ENCODE measurements at regions not wholly inside any gene's neighbourhood (a gene's known extent, or its start where the extent isn't known, plus 50 kb on each side); places are given as distances from the start of the nearest gene placed in this dataset.

GRCh38 chr2:204386668-204387067 is 158.6 kb upstream of the PARD3B start:
- Histone ChIP-seq H3K4me1 (ENCODE audit: control insufficient read depth, low read length) (no peaks in the 10 kb centered on the region), H3F3A (ENCODE audit: control insufficient read depth, insufficient read depth) (no peaks in the 10 kb centered on the region), H3K36me3 (ENCODE audit: control insufficient read depth, low read length) (no peaks in the 10 kb centered on the region), H3K9me2 (replicated peaks; ENCODE audit: control insufficient read depth, low read length) (no peaks in the 10 kb centered on the region), H3K9me3 (ENCODE audit: control insufficient read depth, insufficient read depth, low read length) (no peaks in the 10 kb centered on the region), H3K4me2 (ENCODE audit: low read length) (no peak overlapping the region), H3K79me2 (ENCODE audit: control insufficient read depth, low read length) (no peaks in the 10 kb centered on the region), H3K4me3 (ENCODE audit: low read length) (no peak overlapping the region), H4K20me1 (ENCODE audit: control insufficient read depth, insufficient read depth, low read depth, low read length) (no peaks in the 10 kb centered on the region), H3K27ac (ENCODE audit: low read depth, low read length) (no peak overlapping the region), H3K27me3 (ENCODE audit: control insufficient read depth, low read length) (no peaks in the 10 kb centered on the region)
- TF ChIP-seq EZH2phosphoT487 (IDR thresholded peaks at IDR 0.05; ENCODE audit: borderline replicate concordance, low read length) (no peak), CTCF (IDR thresholded peaks at IDR 0.05; ENCODE audit: low read depth, low read length, poor library complexity, severe bottlenecking) (no peak)

- Histone ChIP-seq H3K36me3 (ENCODE audit: control insufficient read depth, low read length) (no peaks in the 10 kb centered on the region), H3K79me2 (ENCODE audit: control insufficient read depth, low read length) (no peaks in the 10 kb centered on the region), H3K4me2 (ENCODE audit: low read length) (no peak overlapping the region), H3K4me1 (ENCODE audit: control insufficient read depth, low read length) (no peaks in the 10 kb centered on the region), H3K27ac (ENCODE audit: low read depth, low read length) (no peak overlapping the region), H3K4me3 (ENCODE audit: low read length) (no peak overlapping the region), H4K20me1 (ENCODE audit: control insufficient read depth, insufficient read depth, low read depth, low read length) (no peaks in the 10 kb centered on the region), H3K27me3 (ENCODE audit: control insufficient read depth, low read length) (no peaks in the 10 kb centered on the region), H3K9me3 (ENCODE audit: control insufficient read depth, insufficient read depth, low read length) (no peaks in the 10 kb centered on the region), H3K9me2 (replicated peaks; ENCODE audit: control insufficient read depth, low read length) (no peaks in the 10 kb centered on the region), H3F3A (ENCODE audit: control insufficient read depth, insufficient read depth) (no peaks in the 10 kb centered on the region)
- TF ChIP-seq CTCF (IDR thresholded peaks at IDR 0.05; ENCODE audit: low read depth, low read length, poor library complexity, severe bottlenecking) (no peak), EZH2phosphoT487 (IDR thresholded peaks at IDR 0.05; ENCODE audit: borderline replicate concordance, low read length) (no peak)
These were observed 156.2 kb upstream of the PARD3B start for GRCh38 chr2:204389120-204389519.

GRCh38 chr2:204389856-204390255 is 155.4 kb upstream of the PARD3B start:
- Histone ChIP-seq H3K36me3 (ENCODE audit: control insufficient read depth, low read length) (no peaks in the 10 kb centered on the region), H3K4me3 (ENCODE audit: low read length) (no peak overlapping the region), H3K27me3 (ENCODE audit: control insufficient read depth, low read length) (no peaks in the 10 kb centered on the region), H3K4me2 (ENCODE audit: low read length) (no peak overlapping the region), H3F3A (ENCODE audit: control insufficient read depth, insufficient read depth) (no peaks in the 10 kb centered on the region), H3K9me3 (ENCODE audit: control insufficient read depth, insufficient read depth, low read length) (no peaks in the 10 kb centered on the region), H3K79me2 (ENCODE audit: control insufficient read depth, low read length) (no peaks in the 10 kb centered on the region), H3K27ac (ENCODE audit: low read depth, low read length) (no peak overlapping the region), H4K20me1 (ENCODE audit: control insufficient read depth, insufficient read depth, low read depth, low read length) (no peaks in the 10 kb centered on the region), H3K4me1 (ENCODE audit: control insufficient read depth, low read length) (no peaks in the 10 kb centered on the region), H3K9me2 (replicated peaks; ENCODE audit: control insufficient read depth, low read length) (no peaks in the 10 kb centered on the region)
- TF ChIP-seq EZH2phosphoT487 (IDR thresholded peaks at IDR 0.05; ENCODE audit: borderline replicate concordance, low read length): no peak
- no peak for TF ChIP-seq CTCF (IDR thresholded peaks at IDR 0.05; ENCODE audit: low read depth, low read length, poor library complexity, severe bottlenecking)

DNA sequence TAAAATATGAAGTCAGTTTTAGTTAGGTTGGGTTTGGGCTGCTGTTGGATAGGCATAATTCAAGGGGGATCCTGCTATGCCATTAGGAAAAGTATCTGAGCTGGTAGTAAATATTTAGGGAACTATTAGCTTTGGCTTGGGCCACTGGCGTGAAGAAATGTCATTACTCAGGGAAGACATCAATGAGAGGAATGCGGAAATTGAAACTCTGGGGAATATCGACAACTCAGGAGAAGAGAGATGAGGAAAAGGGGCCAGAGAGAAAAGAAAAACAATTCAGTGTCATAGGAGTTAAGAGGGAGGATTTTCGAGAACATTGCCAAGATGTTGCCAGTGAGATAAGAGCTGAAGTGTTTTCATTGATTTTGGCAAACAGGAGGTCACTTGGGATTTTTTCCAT is 149.7 kb upstream of the PARD3B start:
- Histone ChIP-seq H3K36me3 (ENCODE audit: control insufficient read depth, low read length) (no peaks in the 10 kb centered on the region), H3K4me3 (ENCODE audit: low read length) (no peak overlapping the region), H3F3A (ENCODE audit: control insufficient read depth, insufficient read depth) (no peaks in the 10 kb centered on the region), H3K9me2 (replicated peaks; ENCODE audit: control insufficient read depth, low read length) (no peaks in the 10 kb centered on the region), H3K27ac (ENCODE audit: low read depth, low read length) (no peak overlapping the region), H3K9me3 (ENCODE audit: control insufficient read depth, insufficient read depth, low read length) (no peaks in the 10 kb centered on the region), H3K79me2 (ENCODE audit: control insufficient read depth, low read length) (no peaks in the 10 kb centered on the region), H3K4me1 (ENCODE audit: control insufficient read depth, low read length) (no peaks in the 10 kb centered on the region), H4K20me1 (ENCODE audit: control insufficient read depth, insufficient read depth, low read depth, low read length) (no peaks in the 10 kb centered on the region), H3K27me3 (ENCODE audit: control insufficient read depth, low read length) (no peaks in the 10 kb centered on the region), H3K4me2 (ENCODE audit: low read length) (no peak overlapping the region)
- no peak for TF ChIP-seq EZH2phosphoT487 (IDR thresholded peaks at IDR 0.05; ENCODE audit: borderline replicate concordance, low read length)
- TF ChIP-seq CTCF (IDR thresholded peaks at IDR 0.05; ENCODE audit: low read depth, low read length, poor library complexity, severe bottlenecking): no peak

Data from DOHH2 (cell line).